Suprapubic skin (tissue), 4 donors: ENCODE measurements at regions not wholly inside any gene's neighbourhood (a gene's known extent, or its start where the extent isn't known, plus 50 kb on each side); places are given as distances from the start of the nearest gene placed in this dataset.

ENCODE experiments used
- POLR2A ChIP-seq, 2 donors: fragments of 450-650 bp; IDR thresholded peaks; one replicate each; pipeline ENCODE4 v1.6.1; 2017; ENCODE audit warnings: antibody characterized with exemption in 2 of 2, mild to moderate bottlenecking in 2 of 2, moderate library complexity in 2 of 2
- POLR2AphosphoS5 ChIP-seq, 3 donors: sonication (generic); formaldehyde crosslinking; IDR thresholded peaks; one replicate each; pipeline ENCODE4 v1.6.1; 2017; ENCODE audit warnings: antibody characterized with exemption in 3 of 3
- TF ChIP-seq, protein P1 (sequence below), 2 donors: fragments of 200-600 bp in 1 of 2; fragments of 450-650 bp in 1 of 2; sonication (generic) in 1 of 2; IDR thresholded peaks; one replicate each; pipeline ENCODE4 v1.5.1; 2016 to 2019; ENCODE audit warnings: antibody characterized with exemption in 2 of 2, mild to moderate bottlenecking in 1 of 2, moderate library complexity in 1 of 2

DNA sequence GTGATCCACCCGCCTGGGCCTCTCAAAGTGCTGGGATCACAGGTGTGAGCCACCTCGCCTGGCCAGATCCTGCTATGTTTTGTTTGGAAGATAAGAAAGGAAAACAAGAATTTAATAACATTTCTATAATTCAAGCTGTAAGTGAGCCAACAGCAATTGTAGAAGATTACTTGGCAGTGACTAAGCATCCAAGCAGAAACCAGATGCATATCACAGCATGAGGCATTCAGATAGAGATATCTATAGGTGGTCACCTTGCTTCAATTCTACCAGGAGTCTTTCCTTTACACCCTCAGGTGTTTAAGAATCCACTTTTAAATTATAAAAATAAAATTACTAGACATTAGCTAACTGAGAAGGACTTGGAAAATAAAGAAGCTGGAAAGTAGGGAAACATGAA lies 83.9 kb upstream of the ATF7IP start:
- no peak for TF ChIP-seq POLR2A (IDR thresholded peaks at IDR 0.05)
- TF ChIP-seq, protein P1, sequence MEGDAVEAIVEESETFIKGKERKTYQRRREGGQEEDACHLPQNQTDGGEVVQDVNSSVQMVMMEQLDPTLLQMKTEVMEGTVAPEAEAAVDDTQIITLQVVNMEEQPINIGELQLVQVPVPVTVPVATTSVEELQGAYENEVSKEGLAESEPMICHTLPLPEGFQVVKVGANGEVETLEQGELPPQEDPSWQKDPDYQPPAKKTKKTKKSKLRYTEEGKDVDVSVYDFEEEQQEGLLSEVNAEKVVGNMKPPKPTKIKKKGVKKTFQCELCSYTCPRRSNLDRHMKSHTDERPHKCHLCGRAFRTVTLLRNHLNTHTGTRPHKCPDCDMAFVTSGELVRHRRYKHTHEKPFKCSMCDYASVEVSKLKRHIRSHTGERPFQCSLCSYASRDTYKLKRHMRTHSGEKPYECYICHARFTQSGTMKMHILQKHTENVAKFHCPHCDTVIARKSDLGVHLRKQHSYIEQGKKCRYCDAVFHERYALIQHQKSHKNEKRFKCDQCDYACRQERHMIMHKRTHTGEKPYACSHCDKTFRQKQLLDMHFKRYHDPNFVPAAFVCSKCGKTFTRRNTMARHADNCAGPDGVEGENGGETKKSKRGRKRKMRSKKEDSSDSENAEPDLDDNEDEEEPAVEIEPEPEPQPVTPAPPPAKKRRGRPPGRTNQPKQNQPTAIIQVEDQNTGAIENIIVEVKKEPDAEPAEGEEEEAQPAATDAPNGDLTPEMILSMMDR (IDR thresholded peaks at IDR 0.05): no peak
- TF ChIP-seq POLR2AphosphoS5 (IDR thresholded peaks at IDR 0.05): no peak
